OCI-LY1 (cell line): ENCODE measurements at regions not wholly inside any gene's neighbourhood (a gene's known extent, or its start where the extent isn't known, plus 50 kb on each side); places are given as distances from the start of the nearest gene placed in this dataset.

Experiments used
- H2AFZ ChIP-seq: fragments of 200-600 bp; sonication (generic), shearing (Covaris generic); 2 replicates; pipeline ENCODE4 v1.6.0; 2014; ENCODE audit warnings: antibody characterized with exemption, mild to moderate bottlenecking, low read length
- H3F3A ChIP-seq: fragments of 200-600 bp; sonication (generic), shearing (Covaris generic); 2 replicates; pipeline ENCODE4 v1.6.0; 2014; ENCODE audit warnings: mild to moderate bottlenecking, antibody characterized with exemption, low read length, moderate library complexity; ENCODE audit not compliant: insufficient read depth
- H3K27ac ChIP-seq: fragments of 200-600 bp; sonication (generic); 2 replicates; pipeline ENCODE4 v1.5.1; 2014; ENCODE audit warnings: low read length, mixed run types, mild to moderate bottlenecking, low read depth; ENCODE audit not compliant: poor library complexity, severe bottlenecking
- H3K27me3 ChIP-seq: fragments of 200-600 bp; sonication (generic); 2 replicates; pipeline ENCODE4 v1.6.0; 2014; ENCODE audit warnings: antibody characterized with exemption, mild to moderate bottlenecking, low read length, moderate library complexity; ENCODE audit not compliant: insufficient read depth
- H3K36me3 ChIP-seq: fragments of 200-600 bp; sonication (generic); 2 replicates; pipeline ENCODE4 v1.6.1; 2014; ENCODE audit warnings: mild to moderate bottlenecking, antibody characterized with exemption, low read length, moderate library complexity, mixed read lengths; ENCODE audit not compliant: insufficient read depth
- H3K4me1 ChIP-seq: fragments of 200-600 bp; sonication (generic); 2 replicates; pipeline ENCODE4 v1.5.1; 2014; ENCODE audit warnings: mild to moderate bottlenecking, low read length, moderate library complexity; ENCODE audit not compliant: insufficient read depth, severe bottlenecking
- H3K4me2 ChIP-seq: fragments of 200-600 bp; sonication (generic), shearing (Covaris generic); 2 replicates; pipeline ENCODE4 v1.6.1; 2014; ENCODE audit warnings: low read length
- H3K4me3 ChIP-seq: fragments of 200-600 bp; sonication (generic); 2 replicates; pipeline ENCODE4 v1.5.1; 2014; ENCODE audit warnings: low read length, low read depth, mild to moderate bottlenecking, mixed read lengths; ENCODE audit not compliant: poor library complexity, severe bottlenecking
- H3K79me2 ChIP-seq: fragments of 200-600 bp; shearing (Covaris generic); 2 replicates; pipeline ENCODE4 v1.6.1; 2016; ENCODE audit warnings: mixed run types, low read length, mixed read lengths; ENCODE audit not compliant: insufficient read depth
- H3K9ac ChIP-seq: fragments of 200-600 bp; sonication (generic), shearing (Covaris generic); 2 replicates; pipeline ENCODE4 v1.6.1; 2014; ENCODE audit warnings: mild to moderate bottlenecking, low read length, mixed read lengths
- H3K9me2 ChIP-seq: fragments of 200-600 bp; sonication (generic), shearing (Covaris generic); 2 replicates; pipeline ENCODE4 v1.6.1; 2014; ENCODE audit warnings: low read depth, mild to moderate bottlenecking, low read length, mixed read lengths
- H3K9me3 ChIP-seq: fragments of 200-600 bp; shearing (Covaris generic); 2 replicates; pipeline ENCODE4 v1.6.1; 2014; ENCODE audit warnings: low read length, mixed read lengths
- H4K20me1 ChIP-seq: fragments of 200-600 bp; sonication (generic), shearing (Covaris generic); 2 replicates; pipeline ENCODE4 v1.6.0; 2016; ENCODE audit warnings: mild to moderate bottlenecking, low read length; ENCODE audit not compliant: insufficient read depth
- EZH2 ChIP-seq: fragments of 200-600 bp; sonication (generic), shearing (Covaris generic); IDR thresholded peaks from 2 replicates; pipeline ENCODE4 v1.8.0; 2017; ENCODE audit warnings: borderline replicate concordance, mixed run types, mild to moderate bottlenecking, antibody characterized with exemption, low read length, moderate library complexity, mixed read lengths
- TF ChIP-seq, protein P1 (sequence below): fragments of 200-600 bp; sonication (generic), shearing (Covaris generic); IDR thresholded peaks from 2 replicates; pipeline ENCODE4 v1.5.1; 2017; ENCODE audit warnings: mild to moderate bottlenecking, antibody characterized with exemption, low read length, moderate library complexity, mixed read lengths

DNA sequence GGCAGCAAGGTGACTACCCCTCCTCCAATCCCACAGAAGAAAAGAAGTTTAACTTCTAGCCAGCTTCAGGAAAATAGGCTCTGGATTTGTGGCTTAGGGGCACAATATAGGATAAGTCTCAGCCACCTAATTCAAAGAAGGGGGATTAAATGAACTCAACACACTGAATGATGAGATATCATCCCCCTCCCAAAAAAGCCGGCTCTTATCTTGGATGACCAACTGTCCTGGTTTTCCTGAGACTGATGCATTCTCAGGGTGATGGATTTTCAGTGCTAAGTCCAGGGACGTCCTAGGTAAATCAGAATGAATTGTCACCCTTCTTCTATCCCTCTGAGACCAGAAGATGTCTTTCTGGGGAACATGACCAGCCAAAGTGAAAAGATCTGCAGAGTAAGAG, 487.0 kb upstream of the PROK2 start:
- Histone ChIP-seq H3K4me3 (no peak overlapping the region), H3K27ac (no peak overlapping the region), H3K27me3 (no peaks in the 10 kb centered on the region; the same call in 1 of the 2 replicates), H3K9me2 (no peaks in the 10 kb centered on the region), H3F3A (no peaks in the 10 kb centered on the region), H3K4me1 (no peaks in the 10 kb centered on the region), H3K4me2 (no peak overlapping the region), H3K36me3 (no peaks in the 10 kb centered on the region), H3K79me2 (no peaks in the 10 kb centered on the region), H3K9me3 (no peaks in the 10 kb centered on the region), H4K20me1 (no peaks in the 10 kb centered on the region), H2AFZ (no peak overlapping the region), H3K9ac (no peak overlapping the region)
- no peak for TF ChIP-seq EZH2
- TF ChIP-seq, protein P1, sequence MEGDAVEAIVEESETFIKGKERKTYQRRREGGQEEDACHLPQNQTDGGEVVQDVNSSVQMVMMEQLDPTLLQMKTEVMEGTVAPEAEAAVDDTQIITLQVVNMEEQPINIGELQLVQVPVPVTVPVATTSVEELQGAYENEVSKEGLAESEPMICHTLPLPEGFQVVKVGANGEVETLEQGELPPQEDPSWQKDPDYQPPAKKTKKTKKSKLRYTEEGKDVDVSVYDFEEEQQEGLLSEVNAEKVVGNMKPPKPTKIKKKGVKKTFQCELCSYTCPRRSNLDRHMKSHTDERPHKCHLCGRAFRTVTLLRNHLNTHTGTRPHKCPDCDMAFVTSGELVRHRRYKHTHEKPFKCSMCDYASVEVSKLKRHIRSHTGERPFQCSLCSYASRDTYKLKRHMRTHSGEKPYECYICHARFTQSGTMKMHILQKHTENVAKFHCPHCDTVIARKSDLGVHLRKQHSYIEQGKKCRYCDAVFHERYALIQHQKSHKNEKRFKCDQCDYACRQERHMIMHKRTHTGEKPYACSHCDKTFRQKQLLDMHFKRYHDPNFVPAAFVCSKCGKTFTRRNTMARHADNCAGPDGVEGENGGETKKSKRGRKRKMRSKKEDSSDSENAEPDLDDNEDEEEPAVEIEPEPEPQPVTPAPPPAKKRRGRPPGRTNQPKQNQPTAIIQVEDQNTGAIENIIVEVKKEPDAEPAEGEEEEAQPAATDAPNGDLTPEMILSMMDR, result no peak

DNA sequence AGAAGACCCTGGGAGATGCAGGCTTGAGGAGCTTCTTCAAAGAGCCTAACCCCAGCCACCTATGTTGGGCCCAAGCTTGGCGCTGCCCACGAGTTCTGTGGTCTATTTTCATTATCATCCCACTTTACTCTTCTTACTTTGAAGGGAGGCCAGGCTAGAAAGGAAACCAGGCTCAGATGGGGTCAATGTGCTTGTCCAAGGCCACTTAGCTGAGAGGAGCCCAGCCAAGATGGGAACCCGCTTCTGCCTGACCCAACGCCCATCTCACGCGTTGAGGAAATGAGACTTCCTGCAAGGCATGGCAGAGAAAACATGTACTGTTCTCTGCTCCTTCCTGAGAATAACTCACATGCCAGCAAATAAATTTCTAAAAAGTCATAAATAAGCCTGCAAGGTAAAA, 486.3 kb upstream of the PROK2 start:
- no peaks in the 10 kb centered on the region for H3K79me2 ChIP-seq
- no peak overlapping the region for H2AFZ ChIP-seq
- no peaks in the 10 kb centered on the region for H3K36me3 ChIP-seq
- H4K20me1 ChIP-seq, result no peaks in the 10 kb centered on the region
- no peak overlapping the region for H3K4me3 ChIP-seq
- no peak overlapping the region for H3K27ac ChIP-seq
- H3F3A ChIP-seq, result no peaks in the 10 kb centered on the region
- no peaks in the 10 kb centered on the region for H3K9me3 ChIP-seq
- no peak for TF ChIP-seq EZH2
- TF ChIP-seq, protein P1, result no peak
- H3K9ac ChIP-seq, result no peak overlapping the region
- no peaks in the 10 kb centered on the region for H3K4me1 ChIP-seq
- H3K27me3 ChIP-seq, result no peaks in the 10 kb centered on the region; the same call in 1 of the 2 replicates
- no peaks in the 10 kb centered on the region for H3K9me2 ChIP-seq
- no peak overlapping the region for H3K4me2 ChIP-seq

DNA sequence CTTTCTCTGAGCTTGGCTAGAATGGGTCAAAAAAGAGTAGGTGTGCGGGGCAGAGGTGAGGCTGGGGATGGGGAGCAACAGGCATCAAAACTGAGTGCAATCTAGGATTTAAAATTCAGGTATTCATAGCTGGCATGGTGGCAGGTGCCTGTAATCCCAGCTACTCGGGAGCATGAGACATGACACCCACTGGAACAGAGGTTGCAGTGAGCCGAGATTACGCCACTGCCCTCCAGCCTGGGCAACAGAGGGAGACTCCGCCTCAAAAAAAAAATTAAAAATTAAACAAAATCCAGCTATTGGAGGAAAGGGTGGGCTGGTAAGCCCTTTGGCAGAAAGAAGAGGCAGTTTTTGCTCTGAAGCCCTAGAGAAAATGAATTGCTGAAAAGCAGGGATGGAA, 485.8 kb upstream of the PROK2 start:
- Histone ChIP-seq H3K9ac (no peak overlapping the region), H3K79me2 (no peaks in the 10 kb centered on the region), H3F3A (no peaks in the 10 kb centered on the region), H3K9me2 (no peaks in the 10 kb centered on the region), H3K27me3 (no peaks in the 10 kb centered on the region; the same call in 1 of the 2 replicates), H3K4me3 (no peak overlapping the region), H2AFZ (no peak overlapping the region), H3K9me3 (no peaks in the 10 kb centered on the region), H3K4me1 (no peaks in the 10 kb centered on the region), H3K36me3 (no peaks in the 10 kb centered on the region), H3K4me2 (no peak overlapping the region), H3K27ac (no peak overlapping the region), H4K20me1 (no peaks in the 10 kb centered on the region)
- TF ChIP-seq, protein P1, result no peak
- TF ChIP-seq EZH2, result no peak
